Left ventricle myocardium inferior (tissue), 1 donor: ENCODE measurements at regions not wholly inside any gene's neighbourhood (a gene's known extent, or its start where the extent isn't known, plus 50 kb on each side); places are given as distances from the start of the nearest gene placed in this dataset.
"Not testable (repeated sequence)": the region's sequence is repeated elsewhere in the genome, so short reads cannot be mapped to it uniquely, and the experiment has no call there.

Source experiments
- DNase-seq: peaks from one replicate; pipeline ENCODE4 v3.0.0-alpha.2; 2020
- H3K27ac ChIP-seq: fragments of 200-600 bp; replicated peaks from 2 replicates; pipeline ENCODE4 v1.8.0; 2021
- H3K27me3 ChIP-seq: fragments of 200-600 bp; 2 replicates; pipeline ENCODE4 v1.8.0; 2021; ENCODE audit warnings: low read depth
- H3K36me3 ChIP-seq: fragments of 200-600 bp; 2 replicates; pipeline ENCODE4 v1.8.0; 2021
- H3K4me1 ChIP-seq: fragments of 200-600 bp; 2 replicates; pipeline ENCODE4 v1.8.0; 2021
- H3K4me3 ChIP-seq: fragments of 200-600 bp; 2 replicates; pipeline ENCODE4 v1.8.0; 2021; ENCODE audit warnings: mild to moderate bottlenecking, moderate library complexity
- H3K9me3 ChIP-seq: fragments of 200-600 bp; replicated peaks from 2 replicates; pipeline ENCODE4 v1.8.0; 2021
- intact Hi-C: fragments of 100-400 bp; cut with micrococcal nuclease; formaldehyde crosslinking; loops from one replicate; pipeline ENCODE4 v1.11.0; 2022
- TF ChIP-seq, protein P1 (sequence below): fragments of 200-600 bp; IDR thresholded peaks from 2 replicates; pipeline ENCODE4 v1.8.0; 2021; ENCODE audit warnings: antibody characterized with exemption, mild to moderate bottlenecking, borderline replicate concordance
- donor health status: DM: no; HTN: yes; CAD: no; lungs with severe emphysema.

- Histone ChIP-seq H3K36me3 (no peaks in the 10 kb centered on the region), H3K4me3 (no peak overlapping the region), H3K4me1 (no peaks in the 10 kb centered on the region), H3K27ac (no peak overlapping the region), H3K27me3 (no peaks in the 10 kb centered on the region), H3K9me3 (peaks cover 21% of the 10 kb centered on the region)
- TF ChIP-seq, protein P1, sequence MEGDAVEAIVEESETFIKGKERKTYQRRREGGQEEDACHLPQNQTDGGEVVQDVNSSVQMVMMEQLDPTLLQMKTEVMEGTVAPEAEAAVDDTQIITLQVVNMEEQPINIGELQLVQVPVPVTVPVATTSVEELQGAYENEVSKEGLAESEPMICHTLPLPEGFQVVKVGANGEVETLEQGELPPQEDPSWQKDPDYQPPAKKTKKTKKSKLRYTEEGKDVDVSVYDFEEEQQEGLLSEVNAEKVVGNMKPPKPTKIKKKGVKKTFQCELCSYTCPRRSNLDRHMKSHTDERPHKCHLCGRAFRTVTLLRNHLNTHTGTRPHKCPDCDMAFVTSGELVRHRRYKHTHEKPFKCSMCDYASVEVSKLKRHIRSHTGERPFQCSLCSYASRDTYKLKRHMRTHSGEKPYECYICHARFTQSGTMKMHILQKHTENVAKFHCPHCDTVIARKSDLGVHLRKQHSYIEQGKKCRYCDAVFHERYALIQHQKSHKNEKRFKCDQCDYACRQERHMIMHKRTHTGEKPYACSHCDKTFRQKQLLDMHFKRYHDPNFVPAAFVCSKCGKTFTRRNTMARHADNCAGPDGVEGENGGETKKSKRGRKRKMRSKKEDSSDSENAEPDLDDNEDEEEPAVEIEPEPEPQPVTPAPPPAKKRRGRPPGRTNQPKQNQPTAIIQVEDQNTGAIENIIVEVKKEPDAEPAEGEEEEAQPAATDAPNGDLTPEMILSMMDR: no peak
- intact Hi-C loops: no loop called here
- no peak for DNase-seq
Measured at GRCh38 chr11:25271301-25271700, 774.4 kb downstream of the LUZP2 start.

GRCh38 chr11:25272214-25272613 lies 775.4 kb downstream of the LUZP2 start:
- TF ChIP-seq, protein P1: no peak
- intact Hi-C loops: no loop called here
- Histone ChIP-seq H3K36me3 (no peaks in the 10 kb centered on the region), H3K27ac (no peak overlapping the region), H3K4me3 (no peak overlapping the region), H3K9me3 (peaks cover 16% of the 10 kb centered on the region), H3K27me3 (no peaks in the 10 kb centered on the region), H3K4me1 (no peaks in the 10 kb centered on the region)
- DNase-seq: no peak

DNA sequence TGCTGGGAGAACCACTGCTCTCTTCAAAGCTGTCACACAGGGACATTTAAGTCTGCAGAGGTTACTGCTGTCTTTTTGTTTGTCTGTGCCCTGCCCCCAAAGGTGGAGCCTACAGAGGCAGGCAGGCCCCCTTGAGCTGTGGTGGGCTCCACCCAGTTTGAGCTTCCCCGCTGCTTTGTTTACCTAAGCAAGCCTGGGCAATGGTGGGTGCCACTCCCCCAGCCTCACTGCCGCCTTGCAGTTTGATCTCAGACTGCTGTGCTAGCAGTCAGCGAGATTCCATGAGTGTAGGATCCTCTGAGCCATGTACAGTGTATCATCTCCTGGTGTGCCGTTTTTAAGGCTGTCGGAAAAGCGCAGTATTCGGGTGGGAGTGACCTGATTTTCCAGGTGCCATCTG lies 784.0 kb downstream of the LUZP2 start:
- intact Hi-C loops, H3K4me3 ChIP-seq, H3K4me1 ChIP-seq, H3K27me3 ChIP-seq, H3K27ac ChIP-seq, H3K9me3 ChIP-seq, DNase-seq, H3K36me3 ChIP-seq: not testable (repeated sequence)

GRCh38 chr11:25293166-25293565 lies 796.3 kb downstream of the LUZP2 start:
- TF ChIP-seq, protein P1: no peak
- Histone ChIP-seq H3K27ac (no peak overlapping the region), H3K4me1 (no peaks in the 10 kb centered on the region), H3K9me3 (peaks cover 9% of the 10 kb centered on the region), H3K36me3 (no peaks in the 10 kb centered on the region), H3K27me3 (no peaks in the 10 kb centered on the region), H3K4me3 (no peak overlapping the region)
- intact Hi-C loops: no loop called here
- DNase-seq: no peak

DNA sequence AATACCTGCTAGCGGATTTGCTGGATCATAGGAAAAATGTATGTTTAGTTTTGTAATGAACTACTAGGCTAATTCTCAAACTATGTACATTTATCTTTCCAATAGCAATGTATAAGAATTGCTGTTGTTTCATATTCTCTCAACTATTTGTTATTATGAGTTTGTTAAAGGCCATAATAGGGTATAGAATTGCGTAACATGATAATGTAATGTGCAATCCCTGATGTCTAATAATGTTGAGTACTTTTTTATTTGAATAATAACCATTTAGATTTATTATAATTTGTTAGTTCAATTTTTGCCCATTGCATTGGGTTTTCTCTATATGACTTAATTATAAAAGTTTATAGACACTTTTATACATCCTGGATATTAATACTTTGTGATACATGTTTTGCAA lies 801.6 kb downstream of the LUZP2 start:
- no peak overlapping the region for H3K4me3 ChIP-seq
- TF ChIP-seq, protein P1: no peak
- intact Hi-C loops: no loop called here
- no peaks in the 10 kb centered on the region for H3K36me3 ChIP-seq
- H3K4me1 ChIP-seq: no peaks in the 10 kb centered on the region
- no peaks in the 10 kb centered on the region for H3K27me3 ChIP-seq
- H3K27ac ChIP-seq: no peak overlapping the region
- no peak for DNase-seq
- H3K9me3 ChIP-seq: peaks cover 20% of the 10 kb centered on the region

DNA sequence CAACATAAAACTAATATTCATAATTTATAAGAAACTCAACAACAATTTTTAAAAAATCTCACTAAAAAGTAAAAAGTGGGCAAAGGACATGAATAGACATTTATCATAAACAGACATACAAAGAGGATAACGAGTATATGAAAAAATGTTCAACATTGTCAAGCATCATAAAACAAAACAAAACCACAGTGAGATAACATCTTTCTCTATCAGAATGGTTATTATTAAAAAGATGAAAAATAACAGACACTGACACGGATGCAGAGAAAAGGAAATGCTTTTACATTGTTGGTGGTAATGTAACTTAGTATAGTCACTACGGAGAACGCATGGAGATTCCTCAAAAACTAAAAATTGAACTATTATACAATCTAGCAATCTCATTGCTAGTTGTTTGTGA lies 813.0 kb downstream of the LUZP2 start:
- H3K4me3 ChIP-seq: no peak overlapping the region
- intact Hi-C loops: no loop called here
- no peaks in the 10 kb centered on the region for H3K27me3 ChIP-seq
- no peaks in the 10 kb centered on the region for H3K36me3 ChIP-seq
- TF ChIP-seq, protein P1: no peak
- H3K27ac ChIP-seq: no peak overlapping the region
- DNase-seq: no peak
- no peaks in the 10 kb centered on the region for H3K4me1 ChIP-seq
- H3K9me3 ChIP-seq: peaks cover 21% of the 10 kb centered on the region
